K562 (cell line): ENCODE measurements at regions not wholly inside any gene's neighbourhood (a gene's known extent, or its start where the extent isn't known, plus 50 kb on each side); places are given as distances from the start of the nearest gene placed in this dataset.

Experiments
- FOSL1 ChIP-seq: fragments of 200-800 bp; sonication (Bioruptor generic); conservative IDR thresholded peaks from 2 replicates; pipeline ENCODE4 v1.6.1; 2016; ENCODE audit warnings: missing genetic modification characterization, missing compliant biosample characterization
- GABPA ChIP-seq: fragments of 200-800 bp; sonication (Bioruptor generic); conservative IDR thresholded peaks from 2 replicates; pipeline ENCODE4 v1.6.1; 2016; ENCODE audit warnings: low read depth, missing genetic modification characterization, missing compliant biosample characterization
- JUND ChIP-seq, 2 experiments: IDR thresholded peaks; 2 replicates in 1 of 2; 3 replicates in 1 of 2; pipeline ENCODE4 v1.6.1; 2011; ENCODE audit warnings: borderline replicate concordance in 2 of 2, low read depth in 2 of 2, low read length in 2 of 2, improper control_type of control experiment in 1 of 2, missing biosample characterization in 1 of 2, missing genetic modification characterization in 1 of 2, missing genetic modification reagents in 1 of 2
- MAFG ChIP-seq: fragments of 450-650 bp; conservative IDR thresholded peaks from 2 replicates; pipeline ENCODE4 v1.6.1; 2016; ENCODE audit warnings: missing genetic modification characterization, missing compliant biosample characterization
- TF ChIP-seq, protein P1 (sequence below): sonication (generic); formaldehyde crosslinking; IDR thresholded peaks from 2 replicates; pipeline ENCODE4 v1.8.0; 2023; ENCODE audit warnings: missing genetic modification reagents, mild to moderate bottlenecking, borderline replicate concordance

DNA sequence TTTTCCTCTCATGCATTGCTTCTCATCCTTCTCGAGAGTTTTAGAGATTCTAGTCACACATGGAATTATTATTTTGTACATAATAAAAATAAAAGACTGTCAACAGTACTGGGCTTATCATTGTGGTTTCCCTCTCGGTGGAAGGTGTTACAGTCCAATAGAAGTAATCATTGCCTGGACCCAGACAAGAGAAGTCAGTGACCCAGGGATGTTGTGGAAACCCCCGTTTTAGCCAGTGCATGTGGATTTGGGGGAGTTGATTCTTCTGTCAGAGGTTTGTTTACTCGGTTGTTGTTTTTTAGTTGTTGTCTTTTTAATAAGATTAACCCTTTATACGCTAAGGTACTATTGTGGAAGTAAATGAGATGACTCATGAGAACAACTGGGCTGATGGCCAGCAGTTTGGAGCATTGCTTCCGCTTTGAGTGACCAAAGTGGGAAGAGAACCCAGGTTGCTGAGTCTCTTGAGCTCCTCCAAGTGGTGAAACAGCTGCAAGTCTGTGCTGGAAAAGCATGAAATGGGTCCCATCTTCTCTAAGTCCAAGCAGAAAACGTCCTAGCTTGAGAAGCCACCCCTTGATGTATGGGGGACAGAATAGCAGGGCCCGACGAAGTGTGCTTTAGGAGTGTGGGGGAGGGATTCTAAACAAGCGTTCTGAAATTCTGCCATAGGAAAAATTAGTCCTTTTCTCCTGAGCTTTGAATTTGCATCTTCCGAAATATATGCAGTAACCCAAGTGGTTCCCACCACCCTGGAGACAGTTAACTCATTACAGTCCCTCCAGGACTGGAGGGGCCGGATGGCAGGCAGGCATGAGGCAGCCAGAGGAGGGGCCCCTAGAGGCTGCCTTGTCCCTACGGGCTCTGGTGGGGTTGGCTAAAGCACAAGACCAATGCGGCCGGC lies 61.8 kb upstream of the GPR45 start (continued):
- TF ChIP-seq, protein P1, sequence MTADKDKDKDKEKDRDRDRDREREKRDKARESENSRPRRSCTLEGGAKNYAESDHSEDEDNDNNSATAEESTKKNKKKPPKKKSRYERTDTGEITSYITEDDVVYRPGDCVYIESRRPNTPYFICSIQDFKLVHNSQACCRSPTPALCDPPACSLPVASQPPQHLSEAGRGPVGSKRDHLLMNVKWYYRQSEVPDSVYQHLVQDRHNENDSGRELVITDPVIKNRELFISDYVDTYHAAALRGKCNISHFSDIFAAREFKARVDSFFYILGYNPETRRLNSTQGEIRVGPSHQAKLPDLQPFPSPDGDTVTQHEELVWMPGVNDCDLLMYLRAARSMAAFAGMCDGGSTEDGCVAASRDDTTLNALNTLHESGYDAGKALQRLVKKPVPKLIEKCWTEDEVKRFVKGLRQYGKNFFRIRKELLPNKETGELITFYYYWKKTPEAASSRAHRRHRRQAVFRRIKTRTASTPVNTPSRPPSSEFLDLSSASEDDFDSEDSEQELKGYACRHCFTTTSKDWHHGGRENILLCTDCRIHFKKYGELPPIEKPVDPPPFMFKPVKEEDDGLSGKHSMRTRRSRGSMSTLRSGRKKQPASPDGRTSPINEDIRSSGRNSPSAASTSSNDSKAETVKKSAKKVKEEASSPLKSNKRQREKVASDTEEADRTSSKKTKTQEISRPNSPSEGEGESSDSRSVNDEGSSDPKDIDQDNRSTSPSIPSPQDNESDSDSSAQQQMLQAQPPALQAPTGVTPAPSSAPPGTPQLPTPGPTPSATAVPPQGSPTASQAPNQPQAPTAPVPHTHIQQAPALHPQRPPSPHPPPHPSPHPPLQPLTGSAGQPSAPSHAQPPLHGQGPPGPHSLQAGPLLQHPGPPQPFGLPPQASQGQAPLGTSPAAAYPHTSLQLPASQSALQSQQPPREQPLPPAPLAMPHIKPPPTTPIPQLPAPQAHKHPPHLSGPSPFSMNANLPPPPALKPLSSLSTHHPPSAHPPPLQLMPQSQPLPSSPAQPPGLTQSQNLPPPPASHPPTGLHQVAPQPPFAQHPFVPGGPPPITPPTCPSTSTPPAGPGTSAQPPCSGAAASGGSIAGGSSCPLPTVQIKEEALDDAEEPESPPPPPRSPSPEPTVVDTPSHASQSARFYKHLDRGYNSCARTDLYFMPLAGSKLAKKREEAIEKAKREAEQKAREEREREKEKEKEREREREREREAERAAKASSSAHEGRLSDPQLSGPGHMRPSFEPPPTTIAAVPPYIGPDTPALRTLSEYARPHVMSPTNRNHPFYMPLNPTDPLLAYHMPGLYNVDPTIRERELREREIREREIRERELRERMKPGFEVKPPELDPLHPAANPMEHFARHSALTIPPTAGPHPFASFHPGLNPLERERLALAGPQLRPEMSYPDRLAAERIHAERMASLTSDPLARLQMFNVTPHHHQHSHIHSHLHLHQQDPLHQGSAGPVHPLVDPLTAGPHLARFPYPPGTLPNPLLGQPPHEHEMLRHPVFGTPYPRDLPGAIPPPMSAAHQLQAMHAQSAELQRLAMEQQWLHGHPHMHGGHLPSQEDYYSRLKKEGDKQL (CRISPR knock-in tag) = no peak
- peak; percentile 82 for TF ChIP-seq FOSL1 (tag)
- 0 out of 2 replicates have a peak, but pooled peaks have one; percentile 22 for TF ChIP-seq GABPA (tag)
- peak; percentile 48 for TF ChIP-seq MAFG
- peak; percentile 85 for TF ChIP-seq JUND (IDR thresholded peaks at IDR 0.05; ENCODE audit: borderline replicate concordance, low read depth, low read length)
- peak; percentile 88; the same call in 2 of the 3 replicates for TF ChIP-seq JUND (tag; IDR thresholded peaks at IDR 0.05; ENCODE audit: borderline replicate concordance, low read depth, low read length)
